Nephron progenitor cell (in vitro differentiated cells): ENCODE measurements at regions not wholly inside any gene's neighbourhood (a gene's known extent, or its start where the extent isn't known, plus 50 kb on each side); places are given as distances from the start of the nearest gene placed in this dataset.

Experiments
- DNase-seq: peaks from one replicate; pipeline ENCODE4 v3.0.0; 2021
- H3K27ac Mint-ChIP-seq: 2 replicates; pipeline ENCODE4 v1.8.0; 2021; ENCODE audit warnings: mild to moderate bottlenecking, moderate library complexity, mixed read lengths
- H3K27me3 Mint-ChIP-seq: 2 replicates; pipeline ENCODE4 v1.8.0; 2021; ENCODE audit warnings: mild to moderate bottlenecking, low read depth, mixed read lengths; ENCODE audit not compliant: poor library complexity
- H3K36me3 Mint-ChIP-seq: 2 replicates; pipeline ENCODE4 v1.8.0; 2021; ENCODE audit warnings: low read depth, mixed read lengths
- H3K4me1 Mint-ChIP-seq: 2 replicates; pipeline ENCODE4 v1.8.0; 2021; ENCODE audit warnings: mixed read lengths
- H3K4me3 Mint-ChIP-seq: 2 replicates; pipeline ENCODE4 v1.8.0; 2021; ENCODE audit warnings: mild to moderate bottlenecking, moderate library complexity, mixed read lengths
- H3K9me3 Mint-ChIP-seq: 2 replicates; pipeline ENCODE4 v1.8.0; 2021; ENCODE audit warnings: mild to moderate bottlenecking, moderate library complexity, mixed read lengths
- TF ChIP-seq, protein P1 (sequence below): fragments of 200-600 bp; sonication (generic); IDR thresholded peaks from 2 replicates; pipeline ENCODE4 v1.5.0; 2021; ENCODE audit warnings: antibody characterized with exemption

DNA sequence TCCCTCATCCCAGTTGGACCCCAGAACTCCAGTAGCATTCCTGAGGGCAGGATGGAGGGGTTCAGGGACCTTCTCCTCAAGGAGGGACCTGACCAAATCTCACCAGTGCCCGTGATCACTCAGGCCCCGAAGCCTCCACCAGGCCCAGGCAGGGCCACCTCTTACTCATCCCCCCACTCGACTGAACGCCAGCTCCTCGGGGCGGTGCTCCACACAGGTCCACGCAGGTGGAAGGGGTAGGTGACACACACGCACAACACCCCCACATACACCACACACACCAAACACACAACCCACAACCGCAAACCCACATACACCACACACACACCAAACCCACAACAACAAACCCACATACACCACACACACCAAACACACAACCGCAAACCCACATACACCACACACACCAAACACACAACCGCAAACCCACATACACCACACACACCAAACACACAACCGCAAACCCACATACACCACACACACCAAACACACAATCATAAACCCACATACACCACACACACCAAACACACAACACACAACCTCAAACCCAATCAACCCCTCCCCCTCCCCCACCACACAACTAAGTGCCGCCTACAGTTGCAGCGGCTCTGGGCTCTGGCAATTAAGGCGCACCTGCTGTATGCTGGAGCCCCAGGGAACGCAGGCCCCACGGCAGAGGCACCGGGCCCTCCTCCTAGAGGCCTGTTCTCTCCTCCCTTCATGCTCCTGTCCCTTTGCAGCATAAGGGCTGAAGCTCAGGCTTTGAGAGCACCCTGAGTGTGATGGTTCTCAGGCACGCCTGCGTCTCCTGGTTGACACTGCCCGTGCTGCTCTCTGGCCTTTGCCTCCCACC lies 1318.1 kb downstream of the TBC1D22A start:
- peaks cover 10% of the 10 kb centered on the region for H3K27me3 Mint-ChIP-seq
- H3K4me1 Mint-ChIP-seq = peaks cover 41% of the 10 kb centered on the region
- no peak overlapping the region for H3K4me3 Mint-ChIP-seq
- no peaks in the 10 kb centered on the region for H3K9me3 Mint-ChIP-seq
- DNase-seq = no peak
- peak overlapping the region; percentile 48 for H3K27ac Mint-ChIP-seq
- H3K36me3 Mint-ChIP-seq = no peaks in the 10 kb centered on the region
- TF ChIP-seq, protein P1, sequence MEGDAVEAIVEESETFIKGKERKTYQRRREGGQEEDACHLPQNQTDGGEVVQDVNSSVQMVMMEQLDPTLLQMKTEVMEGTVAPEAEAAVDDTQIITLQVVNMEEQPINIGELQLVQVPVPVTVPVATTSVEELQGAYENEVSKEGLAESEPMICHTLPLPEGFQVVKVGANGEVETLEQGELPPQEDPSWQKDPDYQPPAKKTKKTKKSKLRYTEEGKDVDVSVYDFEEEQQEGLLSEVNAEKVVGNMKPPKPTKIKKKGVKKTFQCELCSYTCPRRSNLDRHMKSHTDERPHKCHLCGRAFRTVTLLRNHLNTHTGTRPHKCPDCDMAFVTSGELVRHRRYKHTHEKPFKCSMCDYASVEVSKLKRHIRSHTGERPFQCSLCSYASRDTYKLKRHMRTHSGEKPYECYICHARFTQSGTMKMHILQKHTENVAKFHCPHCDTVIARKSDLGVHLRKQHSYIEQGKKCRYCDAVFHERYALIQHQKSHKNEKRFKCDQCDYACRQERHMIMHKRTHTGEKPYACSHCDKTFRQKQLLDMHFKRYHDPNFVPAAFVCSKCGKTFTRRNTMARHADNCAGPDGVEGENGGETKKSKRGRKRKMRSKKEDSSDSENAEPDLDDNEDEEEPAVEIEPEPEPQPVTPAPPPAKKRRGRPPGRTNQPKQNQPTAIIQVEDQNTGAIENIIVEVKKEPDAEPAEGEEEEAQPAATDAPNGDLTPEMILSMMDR = no peak

GRCh38 chr22:48079505-48080290 lies 1317.2 kb downstream of the TBC1D22A start:
- no peaks in the 10 kb centered on the region for H3K36me3 Mint-ChIP-seq
- no peak overlapping the region for H3K4me3 Mint-ChIP-seq
- H3K27me3 Mint-ChIP-seq = peaks cover 8% of the 10 kb centered on the region
- DNase-seq = no peak
- H3K4me1 Mint-ChIP-seq = peaks cover 42% of the 10 kb centered on the region
- TF ChIP-seq, protein P1 = no peak
- H3K27ac Mint-ChIP-seq = no peak overlapping the region
- H3K9me3 Mint-ChIP-seq = peaks cover 5% of the 10 kb centered on the region

GRCh38 chr22:48078825-48079224 lies 1316.4 kb downstream of the TBC1D22A start:
- peaks cover 14% of the 10 kb centered on the region for H3K27me3 Mint-ChIP-seq
- no peak overlapping the region for H3K27ac Mint-ChIP-seq

DNA sequence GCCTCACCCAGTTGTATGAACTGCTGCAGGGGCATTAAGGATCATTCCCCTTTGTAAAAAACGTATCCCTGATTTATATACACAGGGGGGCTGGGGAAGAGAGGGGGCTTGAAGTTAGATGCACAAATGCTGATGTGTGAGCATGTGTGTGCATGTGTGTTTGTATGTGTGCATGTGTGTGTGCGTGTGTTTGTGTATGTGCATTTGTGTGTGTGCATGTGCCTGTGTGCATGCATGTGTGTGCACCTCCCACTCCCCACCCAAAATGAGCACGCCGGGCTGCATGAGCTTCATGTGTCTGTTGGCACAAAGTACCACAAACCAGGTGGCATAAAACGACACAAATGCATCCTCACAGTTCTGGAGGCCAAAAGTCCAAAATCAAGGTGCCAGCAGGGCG lies 1315.2 kb downstream of the TBC1D22A start:
- Mint-ChIP-seq H3K27ac (no peak overlapping the region), H3K36me3 (no peaks in the 10 kb centered on the region), H3K9me3 (peaks cover 10% of the 10 kb centered on the region), H3K4me3 (no peak overlapping the region), H3K27me3 (peaks cover 14% of the 10 kb centered on the region), H3K4me1 (peaks cover 34% of the 10 kb centered on the region)
- DNase-seq = no peak
- TF ChIP-seq, protein P1 = no peak

More at GRCh38 chr22:48078825-48079224, 1316.4 kb downstream of the TBC1D22A start:
- Mint-ChIP-seq H3K4me3 (no peak overlapping the region), H3K9me3 (peaks cover 6% of the 10 kb centered on the region), H3K36me3 (no peaks in the 10 kb centered on the region), H3K4me1 (peaks cover 34% of the 10 kb centered on the region)
- TF ChIP-seq, protein P1 = no peak
- no peak for DNase-seq

GRCh38 chr22:48076008-48076407 lies 1313.6 kb downstream of the TBC1D22A start:
- Mint-ChIP-seq H3K27ac (no peak overlapping the region), H3K36me3 (no peaks in the 10 kb centered on the region), H3K27me3 (peaks cover 14% of the 10 kb centered on the region), H3K4me3 (no peak overlapping the region), H3K4me1 (peaks cover 28% of the 10 kb centered on the region), H3K9me3 (peaks cover 10% of the 10 kb centered on the region)
- TF ChIP-seq, protein P1 = no peak
- DNase-seq = peak; percentile 28
